ENCODE measurements at regions not wholly inside any gene's neighbourhood (a gene's known extent, or its start where the extent isn't known, plus 50 kb on each side); places are given as distances from the start of the nearest gene placed in this dataset.

- TF ChIP-seq CTCF (conservative IDR thresholded peaks at IDR 0.05; ENCODE audit: low read depth, low read length): no peak
- TF ChIP-seq EZH2phosphoT487 (IDR thresholded peaks at IDR 0.05; ENCODE audit: borderline replicate concordance, low read length): no peak
These were observed 1047.6 kb downstream of the AACS start for GRCh38 chr12:126112849-126113248.

Measured in PC-3 (cell line).